ENCODE measurements at regions not wholly inside any gene's neighbourhood (a gene's known extent, or its start where the extent isn't known, plus 50 kb on each side); places are given as distances from the start of the nearest gene placed in this dataset.

DNA sequence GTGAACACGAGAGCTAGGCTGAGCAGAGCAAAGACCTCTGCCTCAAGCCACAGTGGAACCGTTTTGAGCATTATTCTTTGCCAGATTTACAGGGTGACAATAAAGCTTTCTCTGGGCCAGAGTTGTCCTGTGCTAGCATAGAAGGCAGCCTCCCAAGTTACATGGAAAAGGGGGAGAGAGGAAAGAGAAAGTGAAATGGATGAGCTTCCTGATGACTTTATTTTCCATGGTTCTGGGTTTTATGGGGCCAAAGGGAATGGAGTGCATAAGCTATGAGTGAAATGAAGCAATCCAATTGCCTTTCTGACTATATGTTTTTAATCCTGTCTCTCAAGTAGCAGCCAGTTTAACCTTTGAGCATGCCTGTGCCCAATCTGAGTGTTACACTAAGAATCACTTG is 428.4 kb downstream of the COG6 start:
- TF ChIP-seq, protein P1, sequence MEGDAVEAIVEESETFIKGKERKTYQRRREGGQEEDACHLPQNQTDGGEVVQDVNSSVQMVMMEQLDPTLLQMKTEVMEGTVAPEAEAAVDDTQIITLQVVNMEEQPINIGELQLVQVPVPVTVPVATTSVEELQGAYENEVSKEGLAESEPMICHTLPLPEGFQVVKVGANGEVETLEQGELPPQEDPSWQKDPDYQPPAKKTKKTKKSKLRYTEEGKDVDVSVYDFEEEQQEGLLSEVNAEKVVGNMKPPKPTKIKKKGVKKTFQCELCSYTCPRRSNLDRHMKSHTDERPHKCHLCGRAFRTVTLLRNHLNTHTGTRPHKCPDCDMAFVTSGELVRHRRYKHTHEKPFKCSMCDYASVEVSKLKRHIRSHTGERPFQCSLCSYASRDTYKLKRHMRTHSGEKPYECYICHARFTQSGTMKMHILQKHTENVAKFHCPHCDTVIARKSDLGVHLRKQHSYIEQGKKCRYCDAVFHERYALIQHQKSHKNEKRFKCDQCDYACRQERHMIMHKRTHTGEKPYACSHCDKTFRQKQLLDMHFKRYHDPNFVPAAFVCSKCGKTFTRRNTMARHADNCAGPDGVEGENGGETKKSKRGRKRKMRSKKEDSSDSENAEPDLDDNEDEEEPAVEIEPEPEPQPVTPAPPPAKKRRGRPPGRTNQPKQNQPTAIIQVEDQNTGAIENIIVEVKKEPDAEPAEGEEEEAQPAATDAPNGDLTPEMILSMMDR (IDR thresholded peaks at IDR 0.05; ENCODE audit: low read length): no peak
- TF ChIP-seq EZH2 (IDR thresholded peaks at IDR 0.05; ENCODE audit: borderline replicate concordance, low read length): no peak

DNA sequence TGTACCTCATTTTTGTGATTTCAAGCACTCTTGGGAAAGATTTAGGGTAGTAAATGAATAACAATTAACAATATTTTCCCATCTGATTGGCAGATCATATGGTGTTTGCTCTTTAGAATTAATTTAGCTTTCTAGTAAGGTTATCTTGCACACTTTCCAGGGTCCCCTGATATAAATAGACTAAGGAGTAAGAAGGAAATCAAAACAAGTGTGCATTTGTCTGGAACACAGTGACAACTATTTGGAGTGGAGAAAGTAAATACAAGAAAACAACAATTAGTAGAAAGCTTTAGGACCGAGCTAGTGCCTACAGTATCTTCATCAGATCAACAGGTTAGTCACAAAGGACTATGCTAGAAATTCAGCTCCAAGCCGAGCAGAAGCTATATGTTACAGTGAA is 429.5 kb downstream of the COG6 start:
- Histone ChIP-seq H4K20me1 (ENCODE audit: insufficient read depth, low read length) (no peaks in the 10 kb centered on the region), H3F3A (ENCODE audit: insufficient read depth, low read length) (no peaks in the 10 kb centered on the region), H3K4me3 (ENCODE audit: low read depth, low read length, poor library complexity, severe bottlenecking) (no peak overlapping the region), H2AFZ (ENCODE audit: low read length) (no peak overlapping the region), H3K27me3 (ENCODE audit: insufficient read depth, low read length) (no peaks in the 10 kb centered on the region), H3K9me2 (ENCODE audit: low read depth, low read length) (no peaks in the 10 kb centered on the region), H3K4me2 (ENCODE audit: low read length) (no peak overlapping the region), H3K79me2 (ENCODE audit: insufficient read depth, low read length) (no peaks in the 10 kb centered on the region), H3K4me1 (ENCODE audit: insufficient read depth, low read length, severe bottlenecking) (no peaks in the 10 kb centered on the region), H3K27ac (ENCODE audit: low read depth, low read length, poor library complexity, severe bottlenecking) (no peak overlapping the region), H3K9ac (ENCODE audit: low read length) (no peak overlapping the region), H3K9me3 (ENCODE audit: low read length) (no peaks in the 10 kb centered on the region), H3K36me3 (ENCODE audit: insufficient read depth, low read length) (peaks cover 16% of the 10 kb centered on the region)
- TF ChIP-seq, protein P1 (IDR thresholded peaks at IDR 0.05; ENCODE audit: low read length): no peak
- no peak for TF ChIP-seq EZH2 (IDR thresholded peaks at IDR 0.05; ENCODE audit: borderline replicate concordance, low read length)

More for the DNA sequence above, 428.4 kb downstream of the COG6 start:
- H3K9me2 ChIP-seq (ENCODE audit: low read depth, low read length): no peaks in the 10 kb centered on the region
- H3K36me3 ChIP-seq (ENCODE audit: insufficient read depth, low read length): peaks cover 16% of the 10 kb centered on the region
- no peaks in the 10 kb centered on the region for H3F3A ChIP-seq (ENCODE audit: insufficient read depth, low read length)
- H3K4me1 ChIP-seq (ENCODE audit: insufficient read depth, low read length, severe bottlenecking): no peaks in the 10 kb centered on the region
- no peak overlapping the region for H3K9ac ChIP-seq (ENCODE audit: low read length)
- H4K20me1 ChIP-seq (ENCODE audit: insufficient read depth, low read length): no peaks in the 10 kb centered on the region
- no peak overlapping the region for H2AFZ ChIP-seq (ENCODE audit: low read length)
- H3K9me3 ChIP-seq (ENCODE audit: low read length): no peaks in the 10 kb centered on the region
- no peaks in the 10 kb centered on the region for H3K79me2 ChIP-seq (ENCODE audit: insufficient read depth, low read length)
- no peak overlapping the region for H3K4me3 ChIP-seq (ENCODE audit: low read depth, low read length, poor library complexity, severe bottlenecking)
- no peak overlapping the region for H3K27ac ChIP-seq (ENCODE audit: low read depth, low read length, poor library complexity, severe bottlenecking)
- no peak overlapping the region for H3K4me2 ChIP-seq (ENCODE audit: low read length)
- H3K27me3 ChIP-seq (ENCODE audit: insufficient read depth, low read length): no peaks in the 10 kb centered on the region

DNA sequence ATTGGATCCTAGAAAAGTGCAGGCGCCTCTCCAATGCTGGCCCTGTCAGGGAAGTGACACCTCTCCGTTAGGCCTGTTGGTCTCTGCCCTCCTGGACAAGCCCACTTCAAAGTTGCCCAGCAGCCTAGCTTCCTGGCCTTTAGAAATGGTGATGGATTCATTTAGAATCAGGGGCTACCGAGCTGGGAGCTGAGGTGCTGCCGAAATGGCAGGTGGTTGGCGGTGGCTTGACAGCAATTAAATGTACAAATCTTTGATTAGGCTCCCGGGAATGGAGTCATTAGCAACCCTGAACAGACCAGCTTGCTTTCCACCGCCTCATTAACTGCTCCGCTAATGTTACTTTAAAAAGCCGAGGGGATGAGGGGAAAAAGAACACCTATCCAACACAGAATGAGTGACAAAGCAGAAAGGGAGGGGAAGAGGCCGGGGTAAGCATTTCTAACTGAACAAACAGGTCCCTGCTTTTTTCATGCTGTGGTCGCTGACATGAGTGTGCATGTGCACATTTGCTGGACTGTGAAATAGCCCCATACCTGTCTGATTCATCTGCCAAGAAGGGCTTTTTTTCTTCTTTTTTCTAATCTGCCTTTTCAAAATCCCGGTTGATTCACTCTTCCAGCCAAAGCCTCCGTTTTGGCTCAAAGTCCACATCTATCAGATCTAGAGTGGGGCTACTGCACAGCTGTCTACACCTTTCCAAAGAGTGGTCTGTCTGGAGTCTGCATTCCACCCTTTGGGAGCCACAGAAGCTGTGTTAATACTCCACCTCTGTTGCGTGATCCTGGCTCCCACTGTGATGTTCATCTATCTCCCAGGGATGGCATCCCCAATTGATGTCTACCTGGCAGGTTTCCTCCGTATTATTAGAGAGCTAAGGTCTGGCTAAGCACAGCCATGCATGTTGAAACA is 431.9 kb downstream of the COG6 start:
- no peaks in the 10 kb centered on the region for H3K27me3 ChIP-seq (ENCODE audit: insufficient read depth, low read length)
- no peak overlapping the region for H2AFZ ChIP-seq (ENCODE audit: low read length)
- no peaks in the 10 kb centered on the region for H3K9me2 ChIP-seq (ENCODE audit: low read depth, low read length)
- no peak overlapping the region for H3K27ac ChIP-seq (ENCODE audit: low read depth, low read length, poor library complexity, severe bottlenecking)
- H3K36me3 ChIP-seq (ENCODE audit: insufficient read depth, low read length): peaks cover 3% of the 10 kb centered on the region; the same call in 1 of the 2 replicates
- H3F3A ChIP-seq (ENCODE audit: insufficient read depth, low read length): no peaks in the 10 kb centered on the region
- no peak overlapping the region for H3K4me2 ChIP-seq (ENCODE audit: low read length)
- H3K4me3 ChIP-seq (ENCODE audit: low read depth, low read length, poor library complexity, severe bottlenecking): no peak overlapping the region
- no peaks in the 10 kb centered on the region for H4K20me1 ChIP-seq (ENCODE audit: insufficient read depth, low read length)
- no peaks in the 10 kb centered on the region for H3K9me3 ChIP-seq (ENCODE audit: low read length)
- TF ChIP-seq, protein P1 (IDR thresholded peaks at IDR 0.05; ENCODE audit: low read length): no peak
- TF ChIP-seq EZH2 (IDR thresholded peaks at IDR 0.05; ENCODE audit: borderline replicate concordance, low read length): no peak
- H3K9ac ChIP-seq (ENCODE audit: low read length): no peak overlapping the region
- no peaks in the 10 kb centered on the region for H3K79me2 ChIP-seq (ENCODE audit: insufficient read depth, low read length)
- H3K4me1 ChIP-seq (ENCODE audit: insufficient read depth, low read length, severe bottlenecking): no peaks in the 10 kb centered on the region
